Activated CD8-positive, alpha-beta memory T cell treated with anti-CD3 and anti-CD28 coated beads for 1 hour (primary cell): ENCODE measurements at regions not wholly inside any gene's neighbourhood (a gene's known extent, or its start where the extent isn't known, plus 50 kb on each side); places are given as distances from the start of the nearest gene placed in this dataset.

Experiments used
- DNase-seq, 2 donors: peaks; one replicate each; pipeline ENCODE4 v3.0.0-alpha.2; 2020; ENCODE audit warnings: low read depth in 1 of 2; ENCODE audit errors: extremely low read depth in 1 of 2

DNA sequence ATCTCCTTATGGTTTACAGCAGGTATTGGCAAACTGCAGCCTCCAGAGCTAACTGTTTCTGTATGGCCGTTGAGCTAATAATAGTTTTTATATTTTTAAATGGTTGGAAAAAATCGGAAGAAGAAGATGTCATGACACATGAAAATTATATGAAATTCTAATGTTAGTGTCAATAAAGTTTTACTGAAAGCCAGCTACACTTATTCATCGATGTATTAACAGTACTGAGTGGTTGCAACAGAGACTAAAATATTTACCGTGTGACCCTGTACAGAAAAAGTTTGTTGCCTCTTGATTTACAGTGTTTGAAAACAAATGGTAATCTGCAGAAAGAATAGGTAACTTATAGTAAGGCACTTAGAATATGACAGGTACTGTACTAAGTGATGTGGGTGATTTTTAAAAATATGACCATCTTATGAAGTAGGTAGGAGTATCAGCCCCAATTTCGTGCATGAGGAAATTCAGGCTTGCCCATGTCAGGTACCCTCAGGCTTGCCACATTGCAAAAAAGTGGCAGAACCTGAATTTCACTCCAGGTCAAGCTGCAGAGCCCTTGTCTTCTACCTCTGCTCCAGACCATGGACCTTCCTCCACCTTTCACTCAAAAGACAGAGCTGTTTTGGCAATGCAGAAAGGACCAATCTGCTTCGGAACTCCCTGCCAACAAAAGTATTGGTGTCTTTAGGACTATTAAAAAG, 311.9 kb upstream of the RUNX1 start:
- DNase-seq: no peak

DNA sequence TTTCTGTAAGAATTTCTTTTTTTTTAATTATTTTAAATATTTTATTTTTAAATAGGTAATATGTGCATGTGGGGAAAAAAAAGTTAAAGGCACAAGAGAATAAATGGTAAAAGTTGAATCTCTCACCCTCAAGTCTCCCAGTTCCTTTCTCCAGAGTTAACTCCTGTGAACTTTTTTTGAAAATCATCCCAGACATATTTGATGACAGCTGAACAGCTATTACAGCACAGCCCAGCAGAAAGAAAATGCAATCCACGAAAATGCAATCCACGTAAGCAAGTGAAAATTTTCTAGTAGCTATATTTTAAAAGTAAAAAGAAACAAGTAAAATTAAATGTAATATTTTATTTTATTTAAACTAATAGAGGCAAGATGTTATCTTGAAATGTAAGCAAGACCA, 310.0 kb upstream of the RUNX1 start:
- DNase-seq: no peak

DNA sequence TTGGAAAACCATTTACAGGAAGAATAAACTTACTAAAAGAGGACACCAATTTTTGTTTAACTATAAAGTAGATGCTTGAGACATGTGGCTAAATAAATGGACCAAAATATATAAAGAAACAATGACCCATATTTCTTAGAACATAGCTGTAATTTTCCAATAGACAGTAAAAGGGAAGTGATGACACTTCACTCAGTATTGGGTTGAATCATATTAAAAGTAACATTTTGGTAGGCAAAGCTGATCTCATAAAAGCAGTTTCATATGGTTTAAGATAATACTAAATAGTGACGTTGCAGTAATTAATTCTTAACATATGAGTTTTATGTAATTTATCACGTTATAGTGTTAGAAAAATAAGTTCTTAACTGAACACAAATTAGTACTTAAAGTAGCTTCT, 308.9 kb upstream of the RUNX1 start:
- no peak for DNase-seq

DNA sequence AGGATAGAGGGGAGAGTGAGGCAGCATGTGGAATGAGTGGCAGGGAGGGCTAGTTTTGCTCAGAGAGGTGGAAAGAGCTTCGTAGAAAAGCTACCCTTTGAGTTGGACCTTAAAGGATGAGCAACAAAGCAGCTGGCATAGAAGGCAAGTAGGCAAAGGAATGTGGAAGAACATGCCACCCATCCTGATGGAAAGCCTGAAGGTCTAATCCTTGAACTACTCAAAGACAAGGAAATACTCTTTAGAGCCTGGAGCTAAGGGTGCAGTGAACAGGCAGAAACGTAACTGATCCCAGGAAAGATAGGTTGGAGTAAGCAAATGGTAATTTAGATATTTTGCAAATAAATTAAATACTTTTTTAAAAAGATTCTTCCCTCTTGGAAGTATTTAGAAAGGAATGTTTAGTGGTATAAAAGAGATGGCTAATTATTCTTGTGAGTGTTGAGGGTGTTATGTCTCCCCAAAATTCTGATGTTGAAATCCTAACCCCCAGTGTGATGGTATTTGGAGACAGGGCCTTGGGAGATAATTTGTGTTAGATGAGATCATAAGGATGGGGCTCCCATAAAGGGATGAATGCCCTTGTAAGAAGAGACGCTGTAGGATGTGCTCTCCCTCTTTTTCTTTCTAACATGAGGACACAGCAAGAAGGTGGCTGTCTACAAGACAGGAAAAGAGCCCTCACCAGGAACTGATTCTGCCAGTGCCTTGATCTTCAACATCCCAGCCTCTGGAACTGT, 308.1 kb upstream of the RUNX1 start:
- no peak for DNase-seq

DNA sequence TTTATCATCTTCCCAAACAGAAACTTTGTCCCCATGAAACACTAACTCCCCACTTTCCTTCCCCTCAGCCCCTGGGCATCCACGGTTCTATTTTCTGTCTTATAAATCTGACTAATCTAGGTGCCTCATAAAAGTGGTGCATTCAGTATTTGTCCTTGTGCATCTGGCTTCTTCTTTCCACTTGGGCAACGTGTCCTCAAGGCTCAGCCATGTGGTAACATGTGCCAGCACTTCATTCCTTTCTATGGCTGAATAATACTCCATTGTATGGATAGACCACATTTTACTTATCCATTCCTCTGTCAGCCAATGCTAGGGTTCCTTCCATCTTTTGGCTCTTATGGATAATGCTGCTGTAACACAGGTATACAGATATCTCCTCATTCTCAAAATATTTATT, 305.0 kb upstream of the RUNX1 start:
- no peak for DNase-seq

DNA sequence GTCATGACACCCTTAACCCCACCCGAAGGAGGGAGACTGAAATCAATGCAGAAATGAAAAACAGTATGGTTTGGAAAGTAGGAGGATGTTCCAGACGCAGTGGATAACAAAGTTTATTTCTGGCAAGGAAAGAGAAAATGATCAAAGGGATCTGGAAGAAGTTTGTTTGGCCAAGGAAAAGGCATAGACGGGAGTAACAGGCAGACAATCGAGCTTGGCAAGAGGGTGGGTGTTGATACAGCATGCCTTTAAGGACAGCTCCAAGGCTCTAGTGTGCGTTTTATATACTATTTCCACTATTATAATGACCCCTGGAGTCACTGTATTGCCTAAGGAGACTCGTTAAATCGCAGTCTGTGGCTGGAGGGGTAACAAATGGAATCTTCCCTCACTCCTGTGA, 303.7 kb upstream of the RUNX1 start:
- no peak for DNase-seq

DNA sequence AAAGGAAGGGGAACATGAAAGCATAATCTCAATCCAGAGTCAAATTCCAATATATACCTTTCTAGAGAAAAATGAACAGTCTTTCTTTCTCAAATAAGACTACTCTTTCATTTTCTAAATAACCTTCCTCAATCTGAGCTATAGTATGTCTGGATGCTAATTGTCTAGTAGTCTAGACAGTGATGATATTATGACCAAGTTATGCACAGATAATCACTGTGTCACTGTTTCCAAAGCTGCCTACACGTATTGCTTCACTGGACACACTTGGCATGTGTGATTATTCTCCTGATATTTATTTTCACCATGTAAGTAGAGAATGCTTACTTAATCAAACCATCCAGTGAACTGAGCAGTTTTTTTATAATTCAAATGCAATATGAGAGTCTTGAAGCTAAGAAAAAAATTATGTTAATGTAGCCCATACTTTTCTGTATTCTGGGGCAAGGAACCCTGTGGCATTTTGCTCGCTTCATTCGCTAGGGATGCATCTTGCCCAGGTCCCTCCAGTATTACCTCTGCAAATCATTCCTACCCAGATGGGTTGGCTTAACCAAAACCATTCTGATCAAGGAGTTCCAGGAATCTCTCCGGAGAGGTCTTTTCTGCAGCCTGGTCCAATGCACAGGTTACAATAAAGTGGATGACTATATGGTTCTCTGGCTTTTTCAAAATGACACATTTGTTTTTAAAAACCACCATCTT, 303.1 kb upstream of the RUNX1 start:
- DNase-seq: no peak

DNA sequence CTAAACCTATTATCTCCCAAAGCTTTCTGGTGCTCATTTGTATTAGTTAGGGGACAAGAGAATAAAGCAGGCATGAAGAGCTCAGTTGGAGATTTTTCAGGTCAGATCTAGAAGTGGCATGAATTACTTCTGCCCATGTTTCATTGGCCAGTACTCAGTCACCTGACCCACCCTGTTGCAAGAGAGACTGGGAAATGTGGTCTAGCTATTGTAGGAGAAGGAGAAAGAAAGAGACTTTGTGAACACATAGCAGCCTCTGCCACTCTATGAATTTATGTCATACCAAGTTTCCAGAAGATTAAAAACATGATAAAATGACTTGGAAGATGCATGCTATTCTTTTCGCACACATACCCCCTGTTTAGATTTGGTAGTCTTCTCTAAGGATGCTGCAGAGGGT, 302.3 kb upstream of the RUNX1 start:
- DNase-seq: no peak

DNA sequence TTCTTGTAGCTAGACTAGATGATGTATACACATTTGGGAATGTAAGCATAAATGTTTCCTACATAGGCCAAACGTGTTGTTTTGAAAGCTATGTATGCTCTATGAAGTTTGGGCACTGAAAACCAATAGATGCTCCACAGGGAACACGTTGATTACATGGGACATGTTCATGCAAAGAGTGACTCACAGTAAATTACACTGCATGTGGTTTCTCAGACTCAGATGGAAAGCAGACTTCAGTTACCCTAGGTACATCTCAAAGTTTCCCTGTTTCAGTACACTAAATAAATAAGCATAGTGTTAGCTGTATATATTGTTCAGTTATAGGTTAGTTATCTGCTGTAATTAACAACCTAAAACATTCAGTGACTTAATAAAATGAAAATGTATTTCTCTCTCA, 301.9 kb upstream of the RUNX1 start:
- DNase-seq: no peak

DNA sequence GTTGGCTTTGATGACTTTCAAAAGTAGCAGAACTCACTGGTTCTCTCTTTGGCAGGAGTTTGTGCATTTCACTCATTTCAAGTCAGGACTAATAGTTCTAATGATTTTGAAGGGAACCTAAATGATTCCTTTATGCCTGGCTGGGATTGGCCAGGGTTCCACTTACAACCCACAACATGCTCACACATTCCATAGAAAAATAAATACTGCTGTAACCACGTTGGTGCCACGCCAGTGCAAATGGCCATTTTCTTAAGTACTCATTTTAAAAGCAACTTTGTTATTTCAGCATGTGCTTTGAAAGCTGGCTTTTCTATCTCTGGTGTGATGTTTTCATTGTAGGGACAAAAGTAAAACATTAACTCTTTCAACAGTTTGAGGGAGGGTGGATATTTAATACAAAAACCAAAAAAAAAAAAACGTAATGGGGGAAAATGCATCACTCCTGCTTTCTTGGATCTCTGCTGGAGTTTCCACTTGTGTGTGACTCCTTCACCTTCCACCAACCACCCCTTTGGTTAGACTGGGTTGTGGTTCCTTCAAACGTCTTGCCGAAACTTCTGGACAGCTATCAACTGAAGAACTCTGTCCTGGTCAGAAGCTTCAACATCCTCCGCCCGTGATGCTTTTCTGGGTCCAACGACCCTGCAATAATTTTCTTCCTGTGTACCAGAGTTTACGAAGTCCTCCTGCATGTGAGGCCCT, 300.4 kb upstream of the RUNX1 start:
- DNase-seq: no peak

DNA sequence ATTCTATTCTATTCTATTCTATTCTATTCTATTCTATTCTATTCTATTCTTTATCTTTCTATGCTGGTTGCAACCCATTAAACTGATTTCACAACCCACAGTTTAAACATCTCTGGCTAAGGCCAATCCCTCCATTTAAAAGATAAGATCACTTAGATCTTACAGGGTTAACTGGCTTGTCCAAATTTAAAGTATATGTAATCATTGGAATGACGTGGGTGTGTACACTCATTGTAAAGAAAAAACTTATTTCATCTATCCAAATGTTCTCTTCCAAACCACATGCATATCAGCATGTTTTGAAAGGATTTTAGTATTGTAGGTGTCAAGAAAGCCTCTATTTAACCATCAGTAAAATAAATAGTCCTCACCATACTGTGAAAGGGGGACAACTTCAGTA, 299.6 kb upstream of the RUNX1 start:
- DNase-seq: no peak

DNA sequence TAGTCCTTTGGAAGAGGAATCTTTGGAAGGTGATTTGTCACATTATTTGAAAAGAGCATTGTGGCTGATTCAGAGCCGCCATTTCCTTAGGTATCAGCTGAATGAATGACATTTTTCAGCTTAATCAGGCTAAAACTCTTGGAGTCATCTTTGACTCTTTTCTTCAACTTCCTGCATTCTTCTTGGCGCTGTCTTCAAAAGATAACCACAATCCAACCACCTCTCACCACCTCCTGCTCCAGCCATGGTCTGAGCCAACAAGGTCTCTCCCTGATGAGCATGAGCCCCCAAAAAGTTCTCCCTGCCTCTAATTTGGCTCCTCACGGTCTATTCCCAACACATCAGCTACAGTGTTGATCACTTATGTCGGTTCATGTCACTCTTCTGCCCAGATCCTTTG, 297.6 kb upstream of the RUNX1 start:
- DNase-seq: no peak

DNA sequence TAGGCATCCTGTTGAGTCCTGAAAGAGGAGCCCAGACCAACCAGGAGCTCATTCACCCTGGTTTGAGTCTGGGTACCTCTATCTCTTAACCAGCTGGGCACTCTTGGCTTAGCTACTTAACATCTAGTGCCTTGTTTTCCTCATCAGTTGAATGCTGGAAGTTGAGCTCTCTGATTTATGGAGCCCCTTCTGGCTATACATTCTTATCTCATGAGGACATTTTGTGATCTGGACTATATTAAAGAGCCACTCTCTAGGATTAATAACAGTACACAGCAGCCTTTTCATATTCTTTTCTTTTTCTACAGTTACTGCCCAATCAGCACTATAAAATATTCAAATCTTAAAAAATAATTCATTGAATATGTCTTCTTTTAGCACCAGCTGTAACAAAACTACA, 296.9 kb upstream of the RUNX1 start:
- DNase-seq: no peak

DNA sequence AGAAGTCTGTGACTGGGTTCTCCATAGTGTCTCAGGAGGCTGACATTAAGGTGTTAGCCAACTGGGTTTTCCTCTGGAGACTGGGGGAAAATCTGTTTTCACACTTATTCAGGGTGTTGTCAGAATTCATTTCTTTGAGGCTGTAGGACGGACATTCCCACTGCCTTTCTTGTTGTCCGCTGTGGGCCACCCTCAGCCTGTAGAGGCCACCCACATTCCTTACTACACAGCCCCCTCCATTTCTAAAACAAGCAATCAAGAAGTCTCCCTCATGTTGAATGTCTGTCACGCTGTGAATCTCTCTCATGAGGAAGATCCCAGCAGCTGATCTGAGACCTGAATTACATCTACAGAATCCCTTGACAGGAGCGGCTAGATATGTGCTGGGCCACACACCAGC, 295.5 kb upstream of the RUNX1 start:
- DNase-seq: no peak

DNA sequence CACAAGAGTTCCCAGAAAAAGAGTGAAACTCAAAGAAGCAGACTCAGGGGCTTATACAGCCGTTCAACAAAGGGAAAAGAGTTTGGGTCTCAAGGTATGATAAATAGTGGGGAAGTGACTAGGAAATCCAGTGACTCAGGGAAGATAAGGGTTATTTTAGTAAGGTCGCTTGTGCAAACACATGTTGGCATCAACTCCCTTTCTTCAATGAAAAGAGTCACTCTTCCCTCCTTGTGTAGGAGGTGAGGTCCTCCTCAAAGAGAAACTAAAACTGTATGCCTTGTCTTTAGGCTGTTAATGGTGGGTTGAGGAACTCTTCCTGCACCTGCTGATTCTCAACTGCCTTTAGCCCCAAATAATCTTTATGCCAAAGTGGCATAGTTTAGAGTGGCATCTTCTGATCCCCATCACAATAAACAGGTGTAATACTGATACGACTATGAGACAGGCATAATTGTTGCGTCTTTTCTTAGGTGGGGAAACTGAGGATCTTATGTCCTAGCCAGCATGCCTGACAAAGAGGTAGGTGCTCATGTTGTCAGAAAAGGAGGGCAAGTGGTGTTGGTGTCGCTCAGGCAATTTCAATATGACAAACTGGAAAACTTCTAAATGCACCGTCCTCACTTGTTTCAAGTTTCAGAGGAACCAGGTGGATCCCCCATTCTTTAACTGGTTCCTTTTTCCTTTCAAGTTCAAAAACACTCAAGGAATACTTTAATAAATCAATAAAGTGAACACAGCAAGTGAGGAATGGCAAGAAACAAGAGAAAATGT, 294.1 kb upstream of the RUNX1 start:
- DNase-seq: no peak

DNA sequence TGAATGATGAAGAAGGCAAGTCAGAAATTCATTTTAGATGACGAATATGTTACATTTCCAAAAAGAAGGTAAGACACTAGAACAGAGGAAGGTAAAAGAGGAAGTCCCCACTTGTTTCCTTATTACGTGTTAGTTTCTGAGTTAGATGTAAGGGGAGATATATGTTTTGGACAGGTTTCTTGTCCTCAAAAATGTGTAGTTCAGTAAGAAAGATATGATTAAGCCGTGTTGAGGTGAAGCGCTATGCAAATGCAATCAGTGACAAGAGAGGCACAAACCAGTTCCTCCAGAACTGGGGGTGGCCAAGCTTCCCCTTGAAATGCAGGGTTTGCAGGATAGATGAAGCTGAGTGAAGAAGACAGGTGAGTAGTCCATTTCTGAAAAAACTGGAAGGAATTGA, 293.3 kb upstream of the RUNX1 start:
- DNase-seq: no peak

DNA sequence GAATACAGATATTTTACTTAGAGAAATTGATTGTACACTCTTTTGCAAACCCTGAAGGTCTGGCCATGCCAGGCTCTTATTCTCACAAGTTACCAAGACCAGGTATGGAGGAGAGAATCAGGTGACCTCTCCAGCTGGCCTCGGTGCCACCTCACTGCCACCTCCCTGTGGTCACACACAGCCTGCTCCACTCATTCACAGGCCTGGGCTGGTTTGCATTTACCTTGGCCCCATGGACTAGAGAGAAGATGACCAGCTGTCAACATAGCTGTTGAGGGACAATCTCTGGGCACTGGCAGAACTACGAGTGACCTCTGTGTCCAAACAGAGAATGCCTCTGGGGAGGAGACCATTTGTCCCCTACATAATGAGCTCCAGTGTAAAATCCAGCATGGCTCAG, 291.2 kb upstream of the RUNX1 start:
- DNase-seq: no peak

DNA sequence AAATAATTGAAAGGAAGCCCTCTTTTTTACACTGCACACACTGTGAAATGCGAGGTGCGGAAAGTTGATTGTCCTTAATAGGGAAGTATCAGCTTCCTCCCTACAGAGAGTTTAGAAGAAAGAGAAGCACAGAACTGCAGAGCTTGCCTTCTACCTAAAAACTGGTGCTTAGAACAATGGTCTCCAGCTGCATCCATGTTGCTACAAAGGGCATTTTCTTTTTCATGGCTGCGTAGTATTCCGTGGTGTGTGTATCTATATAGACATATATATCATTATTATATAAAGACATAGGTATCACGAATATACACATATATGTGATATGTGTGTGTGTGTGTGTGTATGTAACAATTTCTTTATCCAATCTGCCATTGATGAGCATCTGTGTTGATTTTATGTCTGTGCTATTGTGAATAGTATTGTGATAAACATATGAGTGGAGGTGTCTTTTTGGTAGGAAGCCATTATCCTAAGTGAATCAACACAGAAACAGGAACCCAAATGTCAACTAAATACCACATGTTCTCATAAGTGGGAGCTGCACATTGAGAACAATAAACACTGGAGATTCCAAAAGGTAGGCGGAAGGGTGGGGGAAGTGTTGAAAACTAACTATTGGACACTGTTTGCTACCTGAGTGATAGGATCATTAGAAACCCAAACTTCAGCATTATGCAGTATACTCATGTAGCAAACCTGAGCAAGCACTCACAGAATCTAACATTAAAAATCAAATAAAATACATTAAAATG, 290.0 kb upstream of the RUNX1 start:
- no peak for DNase-seq

DNA sequence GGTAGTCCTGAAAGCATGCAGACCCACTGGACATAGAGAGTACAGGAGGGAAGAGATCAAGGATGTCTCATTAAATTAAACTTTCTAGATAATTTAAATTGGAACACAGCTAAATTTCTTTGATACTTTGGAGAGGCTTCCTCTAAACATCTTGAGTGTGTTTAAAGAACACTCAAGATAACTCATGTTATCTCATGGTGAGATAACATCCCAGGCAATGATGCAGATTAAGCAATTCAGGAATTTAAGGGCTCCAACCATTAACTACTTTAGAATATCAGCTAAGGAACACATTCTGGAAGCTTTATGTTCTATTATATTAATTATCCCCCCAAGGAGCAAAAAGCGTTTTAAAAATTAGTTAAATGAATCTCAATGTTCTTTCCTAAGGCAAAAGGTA, 289.2 kb upstream of the RUNX1 start:
- no peak for DNase-seq

DNA sequence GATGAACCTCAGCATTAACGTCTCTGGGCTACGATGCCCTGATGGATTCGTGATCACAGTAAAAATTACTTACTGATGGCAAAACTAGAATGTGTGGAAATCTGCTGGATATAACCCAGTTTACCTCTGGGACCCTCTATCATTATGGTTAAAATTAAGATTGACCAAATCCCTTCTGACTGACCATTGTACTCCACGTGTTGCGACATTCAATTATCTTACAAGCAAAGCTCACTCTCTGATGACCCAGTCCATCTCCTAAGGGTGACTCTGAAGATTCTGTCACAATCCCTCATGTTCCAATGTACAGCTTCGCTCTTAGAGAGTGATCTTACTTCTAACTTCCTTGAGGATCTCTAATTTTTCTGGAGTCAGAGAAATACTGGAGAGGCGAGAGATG, 288.5 kb upstream of the RUNX1 start:
- DNase-seq: no peak
